ENCODE measurements at regions not wholly inside any gene's neighbourhood (a gene's known extent, or its start where the extent isn't known, plus 50 kb on each side); places are given as distances from the start of the nearest gene placed in this dataset.

- TF ChIP-seq, protein P1, sequence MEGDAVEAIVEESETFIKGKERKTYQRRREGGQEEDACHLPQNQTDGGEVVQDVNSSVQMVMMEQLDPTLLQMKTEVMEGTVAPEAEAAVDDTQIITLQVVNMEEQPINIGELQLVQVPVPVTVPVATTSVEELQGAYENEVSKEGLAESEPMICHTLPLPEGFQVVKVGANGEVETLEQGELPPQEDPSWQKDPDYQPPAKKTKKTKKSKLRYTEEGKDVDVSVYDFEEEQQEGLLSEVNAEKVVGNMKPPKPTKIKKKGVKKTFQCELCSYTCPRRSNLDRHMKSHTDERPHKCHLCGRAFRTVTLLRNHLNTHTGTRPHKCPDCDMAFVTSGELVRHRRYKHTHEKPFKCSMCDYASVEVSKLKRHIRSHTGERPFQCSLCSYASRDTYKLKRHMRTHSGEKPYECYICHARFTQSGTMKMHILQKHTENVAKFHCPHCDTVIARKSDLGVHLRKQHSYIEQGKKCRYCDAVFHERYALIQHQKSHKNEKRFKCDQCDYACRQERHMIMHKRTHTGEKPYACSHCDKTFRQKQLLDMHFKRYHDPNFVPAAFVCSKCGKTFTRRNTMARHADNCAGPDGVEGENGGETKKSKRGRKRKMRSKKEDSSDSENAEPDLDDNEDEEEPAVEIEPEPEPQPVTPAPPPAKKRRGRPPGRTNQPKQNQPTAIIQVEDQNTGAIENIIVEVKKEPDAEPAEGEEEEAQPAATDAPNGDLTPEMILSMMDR (IDR thresholded peaks at IDR 0.05): no peak
- no peak for TF ChIP-seq EP300 (IDR thresholded peaks at IDR 0.05)
Measured at GRCh38 chr21:41090981-41091380, 77.0 kb upstream of the BACE2 start.

Measured in gastroesophageal sphincter (tissue), 3 donors.